MM.1S (cell line): ENCODE measurements at regions not wholly inside any gene's neighbourhood (a gene's known extent, or its start where the extent isn't known, plus 50 kb on each side); places are given as distances from the start of the nearest gene placed in this dataset.

Experiments
- EZH2 ChIP-seq: fragments of 300-600 bp; sonication (generic); optimal IDR thresholded peaks from 2 replicates; pipeline ENCODE3; 2017; ENCODE audit warnings: low read depth, mild to moderate bottlenecking, antibody characterized with exemption, low read length, mixed read lengths
- TF ChIP-seq, protein P1 (sequence below): fragments of 300-600 bp; sonication (generic); IDR thresholded peaks from 2 replicates; pipeline ENCODE4 v1.5.1; 2016; ENCODE audit warnings: antibody characterized with exemption, low read length, mixed read lengths

GRCh38 chr2:220270481-220271070, 643.1 kb downstream of the SLC4A3 start:
- TF ChIP-seq EZH2: no peak
- TF ChIP-seq, protein P1, sequence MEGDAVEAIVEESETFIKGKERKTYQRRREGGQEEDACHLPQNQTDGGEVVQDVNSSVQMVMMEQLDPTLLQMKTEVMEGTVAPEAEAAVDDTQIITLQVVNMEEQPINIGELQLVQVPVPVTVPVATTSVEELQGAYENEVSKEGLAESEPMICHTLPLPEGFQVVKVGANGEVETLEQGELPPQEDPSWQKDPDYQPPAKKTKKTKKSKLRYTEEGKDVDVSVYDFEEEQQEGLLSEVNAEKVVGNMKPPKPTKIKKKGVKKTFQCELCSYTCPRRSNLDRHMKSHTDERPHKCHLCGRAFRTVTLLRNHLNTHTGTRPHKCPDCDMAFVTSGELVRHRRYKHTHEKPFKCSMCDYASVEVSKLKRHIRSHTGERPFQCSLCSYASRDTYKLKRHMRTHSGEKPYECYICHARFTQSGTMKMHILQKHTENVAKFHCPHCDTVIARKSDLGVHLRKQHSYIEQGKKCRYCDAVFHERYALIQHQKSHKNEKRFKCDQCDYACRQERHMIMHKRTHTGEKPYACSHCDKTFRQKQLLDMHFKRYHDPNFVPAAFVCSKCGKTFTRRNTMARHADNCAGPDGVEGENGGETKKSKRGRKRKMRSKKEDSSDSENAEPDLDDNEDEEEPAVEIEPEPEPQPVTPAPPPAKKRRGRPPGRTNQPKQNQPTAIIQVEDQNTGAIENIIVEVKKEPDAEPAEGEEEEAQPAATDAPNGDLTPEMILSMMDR: no peak
